Uterus (tissue), 2 donors: ENCODE measurements at regions not wholly inside any gene's neighbourhood (a gene's known extent, or its start where the extent isn't known, plus 50 kb on each side); places are given as distances from the start of the nearest gene placed in this dataset.

ENCODE experiments used
- CTCF ChIP-seq, 4 experiments: fragments of 200-600 bp in 2 of 4; fragments of 450-650 bp in 2 of 4; sonication (generic) in 2 of 4; IDR thresholded peaks; one replicate each; pipeline ENCODE4 v1.5.1; 2016 to 2019; ENCODE audit warnings: antibody characterized with exemption in 4 of 4, mild to moderate bottlenecking in 2 of 4, moderate library complexity in 1 of 4
- POLR2A ChIP-seq, 2 donors: fragments of 450-650 bp; IDR thresholded peaks; one replicate each; pipeline ENCODE4 v1.6.1; 2016; ENCODE audit warnings: antibody characterized with exemption in 2 of 2, mild to moderate bottlenecking in 1 of 2, moderate library complexity in 1 of 2

- TF ChIP-seq CTCF (IDR thresholded peaks at IDR 0.05) (no peak), POLR2A (IDR thresholded peaks at IDR 0.05) (no peak)
These were observed 51.6 kb upstream of the ITPKB start for GRCh38 chr1:226790545-226791181.
